Breast epithelium (tissue), 3 donors: ENCODE measurements at regions not wholly inside any gene's neighbourhood (a gene's known extent, or its start where the extent isn't known, plus 50 kb on each side); places are given as distances from the start of the nearest gene placed in this dataset.

Experiments used
- POLR2A ChIP-seq: fragments of 450-650 bp; IDR thresholded peaks from one replicate; pipeline ENCODE4 v1.6.1; 2016; ENCODE audit warnings: antibody characterized with exemption, mild to moderate bottlenecking, moderate library complexity
- TF ChIP-seq, protein P1 (sequence below), 3 donors: fragments of 450-650 bp; IDR thresholded peaks; one replicate each; pipeline ENCODE4 v1.5.1; 2016 to 2017; ENCODE audit warnings: antibody characterized with exemption in 3 of 3, mild to moderate bottlenecking in 3 of 3, moderate library complexity in 3 of 3

DNA sequence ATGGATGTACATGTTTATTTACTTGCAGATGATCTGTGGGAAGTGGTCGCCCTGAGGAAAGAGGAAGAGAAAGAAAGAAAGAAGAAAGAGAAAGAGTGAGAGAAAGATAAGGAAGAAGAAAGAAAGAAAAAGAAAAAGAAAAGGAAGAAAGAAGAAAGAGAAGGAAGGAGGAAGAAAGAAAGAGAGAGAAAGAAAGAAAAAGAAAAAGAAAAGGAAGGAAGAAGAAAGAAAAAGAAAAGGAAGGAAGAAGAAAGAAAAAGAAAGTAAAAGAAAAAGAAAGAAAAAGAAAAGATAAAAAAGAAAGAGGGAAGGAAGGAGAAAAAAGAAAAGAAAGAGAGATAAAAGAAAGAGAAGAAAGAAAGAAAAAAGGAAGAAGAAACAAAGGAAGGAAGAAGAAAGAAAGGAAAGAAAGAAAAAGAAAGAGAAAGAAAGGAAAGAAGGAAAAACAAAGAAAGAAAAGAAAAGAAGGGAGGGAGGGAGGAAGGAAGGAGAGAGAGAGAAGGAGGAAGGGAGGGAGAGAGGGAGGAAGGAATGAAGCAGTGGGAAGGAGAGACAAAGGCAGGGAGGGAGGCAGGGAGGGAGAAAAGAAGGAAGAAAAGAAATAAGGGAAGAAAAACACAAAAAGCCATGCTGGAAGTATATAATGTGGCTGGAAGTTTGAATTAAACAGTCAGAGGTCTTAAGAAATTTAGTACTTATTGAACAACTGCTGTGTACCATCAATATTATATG is 976.6 kb downstream of the FAM181B start:
- TF ChIP-seq, protein P1, sequence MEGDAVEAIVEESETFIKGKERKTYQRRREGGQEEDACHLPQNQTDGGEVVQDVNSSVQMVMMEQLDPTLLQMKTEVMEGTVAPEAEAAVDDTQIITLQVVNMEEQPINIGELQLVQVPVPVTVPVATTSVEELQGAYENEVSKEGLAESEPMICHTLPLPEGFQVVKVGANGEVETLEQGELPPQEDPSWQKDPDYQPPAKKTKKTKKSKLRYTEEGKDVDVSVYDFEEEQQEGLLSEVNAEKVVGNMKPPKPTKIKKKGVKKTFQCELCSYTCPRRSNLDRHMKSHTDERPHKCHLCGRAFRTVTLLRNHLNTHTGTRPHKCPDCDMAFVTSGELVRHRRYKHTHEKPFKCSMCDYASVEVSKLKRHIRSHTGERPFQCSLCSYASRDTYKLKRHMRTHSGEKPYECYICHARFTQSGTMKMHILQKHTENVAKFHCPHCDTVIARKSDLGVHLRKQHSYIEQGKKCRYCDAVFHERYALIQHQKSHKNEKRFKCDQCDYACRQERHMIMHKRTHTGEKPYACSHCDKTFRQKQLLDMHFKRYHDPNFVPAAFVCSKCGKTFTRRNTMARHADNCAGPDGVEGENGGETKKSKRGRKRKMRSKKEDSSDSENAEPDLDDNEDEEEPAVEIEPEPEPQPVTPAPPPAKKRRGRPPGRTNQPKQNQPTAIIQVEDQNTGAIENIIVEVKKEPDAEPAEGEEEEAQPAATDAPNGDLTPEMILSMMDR (IDR thresholded peaks at IDR 0.05): no peak
- no peak for TF ChIP-seq POLR2A
